IMR-90 (cell line): ENCODE measurements at regions not wholly inside any gene's neighbourhood (a gene's known extent, or its start where the extent isn't known, plus 50 kb on each side); places are given as distances from the start of the nearest gene placed in this dataset.

Experiments
- ATAC-seq: fragments of 200-7000 bp; cut with Tn5 transposase; 2 replicates; pipeline ENCODE4 v1.9.1; 2020; ENCODE audit warnings: low read depth, mild to moderate bottlenecking, moderate library complexity
- BruUV-seq: library from RNA; stranded (reverse); fragments of 400-500 nt; replicated peaks from 2 replicates; lab custom pipeline; 2021; lab: Mats Ljungman, UMichigan
- CTCF ChIA-PET: fragments of 300-600 bp; formaldehyde crosslinking; extraction: SDS; loops from one replicate; lab custom pipeline; 2021; ENCODE audit warnings: antibody characterized with exemption; lab: Yijun Ruan, JAX
- POLR2A ChIA-PET: fragments of 300-600 bp; sonication (Branson Sonifier 250); formaldehyde crosslinking; loops from one replicate; lab custom pipeline; 2022; ENCODE audit warnings: antibody characterized with exemption; ENCODE audit not compliant: unreplicated experiment; lab: Charles Lee
- DNase-seq: peaks from one replicate; pipeline ENCODE4 v3.0.0; 2013
- H2AFZ ChIP-seq: replicated peaks from 2 replicates; pipeline ENCODE3; 2013; ENCODE audit warnings: low read length, mild to moderate bottlenecking; ENCODE audit not compliant: poor library complexity
- H2AK5ac ChIP-seq: 2 replicates; pipeline ENCODE4 v1.6.1; 2013; ENCODE audit warnings: low read depth, low read length, inconsistent platforms
- H2AK9ac ChIP-seq: replicated peaks from 2 replicates; pipeline ENCODE3; 2013; ENCODE audit warnings: mild to moderate bottlenecking, low read depth, low read length, moderate library complexity; ENCODE audit not compliant: poor library complexity
- H2BK120ac ChIP-seq: 2 replicates; pipeline ENCODE4 v1.6.1; 2013; ENCODE audit warnings: low read depth, low read length, inconsistent platforms
- H2BK15ac ChIP-seq: 3 replicates; pipeline ENCODE4 v1.6.1; 2013; ENCODE audit warnings: low read depth, low read length, inconsistent platforms
- H2BK20ac ChIP-seq: 2 replicates; pipeline ENCODE4 v1.6.1; 2013; ENCODE audit warnings: low read depth, mild to moderate bottlenecking, inconsistent platforms, low read length, moderate library complexity
- H2BK5ac ChIP-seq: 2 replicates; pipeline ENCODE4 v1.6.1; 2013; ENCODE audit warnings: mild to moderate bottlenecking, low read depth, low read length, inconsistent platforms; ENCODE audit not compliant: poor library complexity, severe bottlenecking
- H3K14ac ChIP-seq: replicated peaks from 2 replicates; pipeline ENCODE4 v1.6.1; 2013; ENCODE audit warnings: low read depth, low read length, inconsistent platforms
- H3K18ac ChIP-seq: 2 replicates; pipeline ENCODE4 v1.6.1; 2013; ENCODE audit warnings: low read depth, low read length, control low read depth
- H3K23ac ChIP-seq: 2 replicates; pipeline ENCODE4 v1.6.1; 2013; ENCODE audit warnings: low read depth, low read length, inconsistent platforms
- H3K27ac ChIP-seq: 2 replicates; pipeline ENCODE4 v1.5.1; 2013; ENCODE audit warnings: mild to moderate bottlenecking, control low read depth, low read length; ENCODE audit not compliant: insufficient read depth
- H3K27me3 ChIP-seq: 2 replicates; pipeline ENCODE4 v1.6.1; 2013; ENCODE audit warnings: low read length; ENCODE audit not compliant: control insufficient read depth, insufficient read depth
- H3K36me3 ChIP-seq: 2 replicates; pipeline ENCODE4 v1.6.1; 2013; ENCODE audit warnings: low read length, mixed read lengths; ENCODE audit not compliant: control insufficient read depth, insufficient read depth
- H3K4ac ChIP-seq: 2 replicates; pipeline ENCODE4 v1.6.1; 2013; ENCODE audit warnings: low read depth, low read length, inconsistent platforms
- H3K4me1 ChIP-seq: 2 replicates; pipeline ENCODE4 v1.6.1; 2013; ENCODE audit warnings: low read length, mixed read lengths; ENCODE audit not compliant: control insufficient read depth, insufficient read depth
- H3K4me2 ChIP-seq: 2 replicates; pipeline ENCODE4 v1.6.1; 2013; ENCODE audit warnings: low read depth, mild to moderate bottlenecking, control low read depth, low read length, moderate library complexity
- H3K4me3 ChIP-seq: 2 replicates; pipeline ENCODE4 v1.5.1; 2013; ENCODE audit warnings: low read depth, mild to moderate bottlenecking, control low read depth, low read length, moderate library complexity; ENCODE audit not compliant: insufficient read depth
- H3K56ac ChIP-seq: 2 replicates; pipeline ENCODE4 v1.6.1; 2013; ENCODE audit warnings: low read length, inconsistent platforms; ENCODE audit not compliant: insufficient read depth; ENCODE audit errors: extremely low read depth
- H3K79me1 ChIP-seq, 2 experiments: 2 replicates each; pipeline ENCODE4 v1.6.1; 2013; ENCODE audit warnings: low read length in 2 of 2, inconsistent platforms in 1 of 2, low read depth in 1 of 2
- H3K9ac ChIP-seq: 2 replicates; pipeline ENCODE4 v1.6.1; 2013; ENCODE audit warnings: low read depth, low read length, control low read depth
- H3K9me1 ChIP-seq: 2 replicates; pipeline ENCODE4 v1.6.1; 2013; ENCODE audit warnings: low read length, inconsistent platforms; ENCODE audit not compliant: insufficient read depth
- H3K9me3 ChIP-seq: 2 replicates; pipeline ENCODE4 v1.6.1; 2013; ENCODE audit warnings: low read length; ENCODE audit not compliant: control insufficient read depth, insufficient read depth
- H4K20me1 ChIP-seq: 2 replicates; pipeline ENCODE4 v1.6.1; 2013; ENCODE audit warnings: low read length, inconsistent platforms; ENCODE audit not compliant: insufficient read depth
- H4K5ac ChIP-seq: 2 replicates; pipeline ENCODE4 v1.6.1; 2013; ENCODE audit warnings: mild to moderate bottlenecking, low read depth, low read length, control low read depth
- H4K8ac ChIP-seq, 2 experiments: 2 replicates each; pipeline ENCODE4 v1.6.1; 2013; ENCODE audit warnings: low read depth in 2 of 2, low read length in 2 of 2, control low read depth in 1 of 2, inconsistent platforms in 1 of 2
- H4K91ac ChIP-seq: 2 replicates; pipeline ENCODE4 v1.6.1; 2013; ENCODE audit warnings: low read depth, low read length, inconsistent platforms; ENCODE audit not compliant: insufficient read depth
- MAFK ChIP-seq: IDR thresholded peaks from 2 replicates; pipeline ENCODE4 v1.6.1; 2012; ENCODE audit warnings: low read depth, low read length, improper control_type of control experiment
- MAZ ChIP-seq: IDR thresholded peaks from 2 replicates; pipeline ENCODE4 v1.6.1; 2012; ENCODE audit warnings: low read depth, mild to moderate bottlenecking, low read length, improper control_type of control experiment, moderate library complexity, borderline replicate concordance
- MXI1 ChIP-seq: IDR thresholded peaks from 2 replicates; pipeline ENCODE4 v1.6.1; 2012; ENCODE audit warnings: low read depth, mild to moderate bottlenecking, low read length, moderate library complexity, borderline replicate concordance
- RAD21 ChIP-seq: IDR thresholded peaks from 2 replicates; pipeline ENCODE4 v1.6.1; 2012; ENCODE audit warnings: low read length, improper control_type of control experiment
- RFX5 ChIP-seq: IDR thresholded peaks from 2 replicates; pipeline ENCODE4 v1.8.0; 2012; ENCODE audit warnings: low read depth, mild to moderate bottlenecking, low read length, moderate library complexity
- USF2 ChIP-seq: fragments of 150-350 bp; IDR thresholded peaks from 2 replicates; pipeline ENCODE4 v1.6.1; 2017; ENCODE audit warnings: mild to moderate bottlenecking, antibody characterized with exemption, low read length, low read depth
- whole genome bisulfite sequencing, 2 experiments: methylation state at CpG; one replicate each; pipeline versions ENCODE4 v1.1.5 to v1.1.7; 2013; ENCODE audit warnings: missing lambda C conversion rate in 2 of 2; ENCODE audit not compliant: insufficient read length in 1 of 2; ENCODE audit errors: extremely low coverage in 2 of 2; 5-methylcytosine and 5-hydroxymethylcytosine counted together
- dilution Hi-C: fragments of 300-500 bp; cut with HindIII; formaldehyde crosslinking; loops from one replicate; pipeline ENCODE4 v1.14.3; 2018; ENCODE audit warnings: low sequenced_read_pairs; ENCODE audit not compliant: unreplicated experiment
- in situ Hi-C: fragments of 300-500 bp; cut with MboI; formaldehyde crosslinking; loops from 3 replicates; pipeline ENCODE4 v1.14.3; 2019; ENCODE audit warnings: low sequenced_read_pairs, inconsistent platforms, mixed read lengths
- intact Hi-C: fragments of 100-400 bp; cut with micrococcal nuclease; formaldehyde crosslinking; loops from 2 replicates; pipeline ENCODE4 v1.10.0; 2022

DNA sequence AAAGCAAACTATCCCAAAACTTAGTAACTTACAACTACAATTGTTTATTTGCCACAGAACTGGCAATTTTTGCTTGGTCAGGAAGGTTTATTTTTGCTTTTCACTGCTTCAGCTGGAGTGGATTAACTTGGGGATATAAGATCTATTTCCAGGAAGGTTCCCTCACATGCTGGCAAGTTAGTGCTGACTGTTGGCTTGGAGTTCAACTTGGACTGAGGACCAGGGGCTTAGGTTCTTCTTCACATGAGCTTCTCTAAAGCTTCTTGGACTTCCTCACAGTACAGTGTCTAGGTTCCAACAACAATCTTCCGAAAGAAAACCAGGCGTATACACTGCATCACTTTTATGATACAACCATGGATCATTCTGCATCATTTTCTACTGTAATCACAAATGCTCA is 264.4 kb downstream of the CHL1 start:
- Histone ChIP-seq H2BK5ac (no peak overlapping the region), H3K9me3 (no peaks in the 10 kb centered on the region), H3K18ac (no peak overlapping the region), H3K9ac (no peak overlapping the region), H2BK120ac (no peak overlapping the region), H2AK9ac (no peak overlapping the region), H3K79me1 (no peaks in the 10 kb centered on the region), H3K23ac (no peak overlapping the region), H3K4ac (no peak overlapping the region), H4K8ac (no peak overlapping the region), H4K5ac (no peak overlapping the region), H3K4me1 (no peaks in the 10 kb centered on the region), H3K4me2 (no peak overlapping the region), H3K56ac (no peak overlapping the region), H3K27ac (no peak overlapping the region), H4K20me1 (no peaks in the 10 kb centered on the region), H3K9me1 (no peaks in the 10 kb centered on the region), H2AFZ (no peak overlapping the region), H2AK5ac (no peak overlapping the region), H4K91ac (no peak overlapping the region), H3K27me3 (no peaks in the 10 kb centered on the region), H3K14ac (no peak overlapping the region), H3K36me3 (no peaks in the 10 kb centered on the region), H3K4me3 (no peak overlapping the region), H2BK20ac (no peak overlapping the region), H2BK15ac (no peak overlapping the region)
- in situ Hi-C loops (no loop called here), intact Hi-C loops (no loop called here), dilution Hi-C loops (no loop called here)
- ATAC-seq = no peak
- no TSS peak for BruUV-seq
- DNase-seq = no peak
- ChIA-PET CTCF (no interaction called here), POLR2A (no interaction called here)
- TF ChIP-seq RAD21 = no peak
- no peak for TF ChIP-seq USF2
- no peak for TF ChIP-seq MAFK
- TF ChIP-seq MXI1 = no peak
- no peak for TF ChIP-seq RFX5
- TF ChIP-seq MAZ = no peak
- WGBS, 2 experiments = no CpG with 5 or more reads among the region's 2 CpGs
